ENCODE measurements at regions not wholly inside any gene's neighbourhood (a gene's known extent, or its start where the extent isn't known, plus 50 kb on each side); places are given as distances from the start of the nearest gene placed in this dataset.

DNA sequence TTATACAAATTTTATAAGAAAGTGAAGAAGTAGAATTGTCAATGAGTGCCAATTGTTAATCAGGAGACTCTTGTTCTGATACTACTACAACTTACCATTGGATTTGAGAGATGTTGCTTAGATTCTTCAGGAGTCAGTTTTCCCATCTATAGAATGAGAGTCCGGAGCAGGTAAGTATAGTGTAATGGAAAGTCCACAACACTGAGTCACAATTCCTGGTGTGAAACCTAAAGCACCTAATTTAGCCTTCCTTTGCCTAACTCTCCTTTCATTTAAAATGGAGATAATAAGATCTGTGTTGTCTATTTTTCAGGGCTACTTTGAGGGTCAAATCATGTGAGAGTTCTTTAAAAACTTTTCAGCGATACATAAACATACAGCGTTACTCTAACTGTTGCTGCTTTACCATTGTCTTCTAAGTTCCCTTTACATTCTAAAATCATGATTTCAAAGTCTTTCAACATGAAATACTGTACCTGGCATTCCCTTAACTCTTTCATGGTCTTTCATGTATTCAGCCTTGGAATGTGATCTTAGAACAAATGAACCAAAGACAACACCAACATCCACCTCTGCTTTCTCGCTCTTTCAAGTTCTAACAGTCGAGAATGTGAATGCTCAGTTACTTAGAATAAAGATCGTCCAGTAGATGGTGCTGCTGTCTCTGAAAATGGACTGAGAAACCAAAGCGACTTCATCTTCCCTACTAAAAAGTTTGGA, 90.9 kb downstream of the SLC30A10 start:
- Histone ChIP-seq H3K9me3 (no peaks in the 10 kb centered on the region), H3K4me3 (no peak overlapping the region), H3K27me3 (ENCODE audit: low read depth) (no peaks in the 10 kb centered on the region), H3K4me1 (no peaks in the 10 kb centered on the region), H3K27ac (no peak overlapping the region), H3K36me3 (no peaks in the 10 kb centered on the region)
- intact Hi-C loops (cut with DNase I) = no loop called here
- TF ChIP-seq, protein P1, sequence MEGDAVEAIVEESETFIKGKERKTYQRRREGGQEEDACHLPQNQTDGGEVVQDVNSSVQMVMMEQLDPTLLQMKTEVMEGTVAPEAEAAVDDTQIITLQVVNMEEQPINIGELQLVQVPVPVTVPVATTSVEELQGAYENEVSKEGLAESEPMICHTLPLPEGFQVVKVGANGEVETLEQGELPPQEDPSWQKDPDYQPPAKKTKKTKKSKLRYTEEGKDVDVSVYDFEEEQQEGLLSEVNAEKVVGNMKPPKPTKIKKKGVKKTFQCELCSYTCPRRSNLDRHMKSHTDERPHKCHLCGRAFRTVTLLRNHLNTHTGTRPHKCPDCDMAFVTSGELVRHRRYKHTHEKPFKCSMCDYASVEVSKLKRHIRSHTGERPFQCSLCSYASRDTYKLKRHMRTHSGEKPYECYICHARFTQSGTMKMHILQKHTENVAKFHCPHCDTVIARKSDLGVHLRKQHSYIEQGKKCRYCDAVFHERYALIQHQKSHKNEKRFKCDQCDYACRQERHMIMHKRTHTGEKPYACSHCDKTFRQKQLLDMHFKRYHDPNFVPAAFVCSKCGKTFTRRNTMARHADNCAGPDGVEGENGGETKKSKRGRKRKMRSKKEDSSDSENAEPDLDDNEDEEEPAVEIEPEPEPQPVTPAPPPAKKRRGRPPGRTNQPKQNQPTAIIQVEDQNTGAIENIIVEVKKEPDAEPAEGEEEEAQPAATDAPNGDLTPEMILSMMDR (IDR thresholded peaks at IDR 0.05) = peak; percentile 35
- no peak for ATAC-seq
- no peak for DNase-seq

DNA sequence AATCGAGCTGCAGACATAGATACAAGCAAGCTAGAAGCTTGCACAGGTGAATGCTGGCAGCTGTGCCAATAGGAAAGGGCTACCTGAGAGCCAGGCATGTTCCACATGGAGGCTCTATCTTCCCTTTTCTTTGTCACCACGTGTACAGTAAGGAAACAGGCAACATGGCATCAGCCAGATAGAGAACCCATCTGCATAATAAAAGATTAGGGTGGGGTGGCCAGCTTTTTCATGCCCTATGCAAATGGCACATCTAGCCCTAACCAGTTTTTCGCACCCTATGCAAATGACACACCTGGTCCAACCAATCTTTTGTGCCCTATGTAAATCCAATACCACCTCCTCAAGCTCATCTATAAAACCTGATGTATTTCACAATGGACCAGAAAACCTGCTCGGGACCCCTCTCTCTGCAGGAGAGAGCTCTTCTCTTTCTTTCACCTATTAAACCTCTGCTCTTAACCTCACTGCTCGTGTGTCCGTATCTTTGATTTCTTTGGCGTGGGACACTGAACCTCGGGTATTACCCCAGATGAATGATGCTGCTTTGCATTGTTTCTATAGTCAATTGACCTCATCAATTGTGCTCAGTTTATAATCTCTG, 93.9 kb downstream of the SLC30A10 start:
- no peak overlapping the region for H3K27ac ChIP-seq
- no peak for DNase-seq

DNA sequence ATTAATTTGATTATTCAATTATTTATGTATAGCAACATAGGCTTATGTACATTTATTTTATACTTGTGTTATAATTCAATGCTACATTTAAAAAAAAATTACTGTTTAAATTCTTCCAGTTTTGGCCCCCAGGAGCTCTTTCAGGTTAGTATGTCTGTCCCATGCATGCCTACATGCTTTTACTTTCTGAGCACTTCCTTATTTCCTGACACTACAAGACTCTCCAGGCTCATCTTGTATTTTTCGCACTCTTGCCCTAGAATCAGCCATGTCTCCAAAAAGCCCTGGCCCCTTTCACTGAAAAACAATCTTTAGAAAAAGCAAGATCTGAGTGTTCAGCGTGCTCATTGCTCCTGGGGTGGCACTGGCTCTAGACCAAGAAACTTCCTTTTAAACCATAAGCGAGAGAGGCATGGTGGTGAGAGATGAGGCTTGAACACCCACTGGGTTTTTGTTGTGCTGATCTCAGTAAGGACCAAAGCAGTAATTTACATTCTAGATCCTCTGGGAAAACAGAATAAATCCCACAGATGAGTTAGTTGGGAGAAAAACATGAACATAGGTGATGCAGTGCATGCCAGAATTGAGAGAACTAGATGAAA, 95.0 kb downstream of the SLC30A10 start:
- Histone ChIP-seq H3K27me3 (ENCODE audit: low read depth) (no peaks in the 10 kb centered on the region), H3K36me3 (no peaks in the 10 kb centered on the region), H3K27ac (no peak overlapping the region), H3K4me1 (no peaks in the 10 kb centered on the region), H3K9me3 (no peaks in the 10 kb centered on the region), H3K4me3 (no peak overlapping the region)
- intact Hi-C loops (cut with DNase I) = no loop called here
- TF ChIP-seq, protein P1 (IDR thresholded peaks at IDR 0.05) = no peak
- ATAC-seq (no peak), DNase-seq (no peak)

More for the DNA sequence above, 93.9 kb downstream of the SLC30A10 start:
- no peaks in the 10 kb centered on the region for H3K36me3 ChIP-seq
- no peak overlapping the region for H3K4me3 ChIP-seq
- TF ChIP-seq, protein P1 (IDR thresholded peaks at IDR 0.05) = no peak
- intact Hi-C loops (cut with DNase I) = no loop called here
- ATAC-seq = no peak
- H3K9me3 ChIP-seq = no peaks in the 10 kb centered on the region
- H3K4me1 ChIP-seq = no peaks in the 10 kb centered on the region
- no peaks in the 10 kb centered on the region for H3K27me3 ChIP-seq (ENCODE audit: low read depth)

DNA sequence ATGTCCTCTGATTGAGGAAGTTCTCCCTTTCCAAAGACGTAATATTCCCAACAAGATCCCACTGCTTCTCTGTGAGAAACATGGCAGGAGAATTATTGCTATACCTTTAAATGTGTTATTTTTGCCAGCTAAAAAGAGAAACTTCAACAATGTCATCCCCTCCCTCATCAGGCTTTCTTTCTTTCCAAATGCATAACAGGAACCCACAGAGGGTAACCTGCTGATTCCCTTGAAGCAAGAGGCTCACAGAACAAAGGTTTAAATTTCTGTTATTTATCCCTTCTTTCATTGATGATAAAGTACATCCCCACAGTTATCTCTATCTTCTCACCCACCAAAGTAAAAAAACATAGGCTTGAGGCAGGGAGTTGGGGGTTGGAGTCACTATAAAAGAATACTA, 102.1 kb downstream of the SLC30A10 start:
- H3K9me3 ChIP-seq = no peaks in the 10 kb centered on the region
- ATAC-seq (no peak), DNase-seq (no peak)
- H3K27ac ChIP-seq = no peak overlapping the region
- intact Hi-C loops (cut with DNase I) = no loop called here
- H3K4me1 ChIP-seq = no peaks in the 10 kb centered on the region
- H3K27me3 ChIP-seq (ENCODE audit: low read depth) = no peaks in the 10 kb centered on the region
- TF ChIP-seq, protein P1 (IDR thresholded peaks at IDR 0.05) = no peak
- H3K4me3 ChIP-seq = no peak overlapping the region
- no peaks in the 10 kb centered on the region for H3K36me3 ChIP-seq

DNA sequence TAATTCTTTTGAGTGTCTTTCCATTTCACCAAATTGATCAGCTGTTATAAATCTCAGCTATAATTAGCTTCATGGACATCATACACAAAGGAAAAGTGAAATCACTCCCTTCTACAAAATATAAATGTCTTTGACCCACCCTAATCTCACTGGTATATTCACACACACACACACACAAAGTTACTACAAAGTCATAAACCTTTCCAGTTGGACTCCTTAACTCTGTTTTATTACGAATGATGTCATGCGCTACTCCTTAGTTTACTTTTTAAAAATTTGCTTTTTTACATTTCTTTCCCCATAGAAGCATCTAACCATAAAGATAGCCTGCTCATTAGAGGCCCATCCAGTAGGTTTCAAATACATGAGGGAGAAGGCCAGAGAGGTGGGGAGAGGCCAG, 103.0 kb downstream of the SLC30A10 start:
- Histone ChIP-seq H3K4me3 (no peak overlapping the region), H3K36me3 (no peaks in the 10 kb centered on the region), H3K9me3 (no peaks in the 10 kb centered on the region), H3K27ac (no peak overlapping the region), H3K27me3 (ENCODE audit: low read depth) (no peaks in the 10 kb centered on the region), H3K4me1 (no peaks in the 10 kb centered on the region)
- DNase-seq (no peak), ATAC-seq (no peak)
- TF ChIP-seq, protein P1 (IDR thresholded peaks at IDR 0.05) = no peak
- intact Hi-C loops (cut with DNase I) = no loop called here
